ENCODE measurements at regions not wholly inside any gene's neighbourhood (a gene's known extent, or its start where the extent isn't known, plus 50 kb on each side); places are given as distances from the start of the nearest gene placed in this dataset.
"Not testable (repeated sequence)": the region's sequence is repeated elsewhere in the genome, so short reads cannot be mapped to it uniquely, and the experiment has no call there.

DNA sequence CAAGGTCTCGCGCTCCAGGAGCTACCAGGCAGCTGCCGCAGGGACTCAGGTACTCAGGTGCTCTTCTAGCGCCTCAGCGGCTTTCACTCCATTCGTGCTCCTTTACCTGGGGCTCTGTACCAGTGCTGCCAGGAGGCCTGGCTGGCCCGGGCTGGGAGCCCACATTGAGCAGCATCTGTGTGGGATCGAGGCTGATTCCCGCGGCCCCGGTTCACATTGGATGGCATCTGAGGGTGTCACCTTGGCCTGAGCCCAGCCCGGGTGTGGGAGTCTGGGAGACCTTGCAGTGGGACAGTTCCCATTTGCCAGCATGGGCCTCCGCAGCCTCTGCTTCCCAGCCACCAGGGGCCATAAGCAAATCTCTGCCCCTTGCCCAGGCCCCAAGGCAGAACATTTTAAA is 96.9 kb downstream of the NPIPB11 start:
- not testable (repeated sequence) for DNase-seq

DNA sequence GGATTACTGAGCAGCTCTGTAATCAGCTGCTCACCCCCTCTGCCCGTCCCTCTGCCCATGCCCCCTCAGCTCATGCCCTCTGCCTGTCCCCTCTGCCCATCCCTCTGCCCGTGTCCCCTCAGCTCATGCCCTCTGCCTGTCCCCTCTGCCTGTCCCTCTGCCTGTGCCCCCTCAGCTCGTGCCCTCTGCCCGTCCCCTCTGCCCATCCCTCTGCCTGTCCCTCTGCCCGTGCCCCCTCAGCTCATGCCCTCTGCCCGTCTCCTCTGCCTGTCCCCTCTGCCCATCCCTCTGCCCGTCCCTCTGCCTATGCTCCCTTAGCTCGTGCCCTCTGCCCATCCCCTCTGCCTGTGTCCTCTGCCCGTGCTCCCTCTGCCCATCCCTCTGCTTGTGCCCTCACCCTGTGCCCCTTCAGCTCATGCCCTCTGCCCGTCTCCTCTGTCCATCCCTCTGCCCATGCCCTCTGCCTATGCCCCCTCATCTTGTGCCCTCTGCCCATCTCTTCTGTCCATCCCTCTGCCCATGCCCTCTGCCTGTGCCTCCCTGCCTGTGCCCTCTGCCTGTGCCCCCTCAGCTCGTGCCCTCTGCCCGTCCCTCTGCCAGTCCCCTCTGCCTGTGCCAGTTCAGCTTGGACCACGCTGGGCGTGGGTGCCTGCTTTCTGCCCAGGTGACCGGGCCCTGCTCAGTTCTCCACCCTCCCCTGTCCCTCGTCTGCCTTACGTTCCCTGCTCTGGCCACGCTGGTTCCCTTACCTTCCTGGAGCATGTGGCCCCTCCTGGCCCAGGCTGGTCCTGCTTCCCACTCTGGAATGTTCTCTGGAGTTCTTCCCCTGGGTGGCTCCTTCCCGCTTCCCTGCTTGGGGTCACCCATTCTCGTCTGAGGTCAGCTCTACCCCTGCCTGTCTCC is 97.6 kb downstream of the NPIPB11 start:
- DNase-seq = no peak

DNA sequence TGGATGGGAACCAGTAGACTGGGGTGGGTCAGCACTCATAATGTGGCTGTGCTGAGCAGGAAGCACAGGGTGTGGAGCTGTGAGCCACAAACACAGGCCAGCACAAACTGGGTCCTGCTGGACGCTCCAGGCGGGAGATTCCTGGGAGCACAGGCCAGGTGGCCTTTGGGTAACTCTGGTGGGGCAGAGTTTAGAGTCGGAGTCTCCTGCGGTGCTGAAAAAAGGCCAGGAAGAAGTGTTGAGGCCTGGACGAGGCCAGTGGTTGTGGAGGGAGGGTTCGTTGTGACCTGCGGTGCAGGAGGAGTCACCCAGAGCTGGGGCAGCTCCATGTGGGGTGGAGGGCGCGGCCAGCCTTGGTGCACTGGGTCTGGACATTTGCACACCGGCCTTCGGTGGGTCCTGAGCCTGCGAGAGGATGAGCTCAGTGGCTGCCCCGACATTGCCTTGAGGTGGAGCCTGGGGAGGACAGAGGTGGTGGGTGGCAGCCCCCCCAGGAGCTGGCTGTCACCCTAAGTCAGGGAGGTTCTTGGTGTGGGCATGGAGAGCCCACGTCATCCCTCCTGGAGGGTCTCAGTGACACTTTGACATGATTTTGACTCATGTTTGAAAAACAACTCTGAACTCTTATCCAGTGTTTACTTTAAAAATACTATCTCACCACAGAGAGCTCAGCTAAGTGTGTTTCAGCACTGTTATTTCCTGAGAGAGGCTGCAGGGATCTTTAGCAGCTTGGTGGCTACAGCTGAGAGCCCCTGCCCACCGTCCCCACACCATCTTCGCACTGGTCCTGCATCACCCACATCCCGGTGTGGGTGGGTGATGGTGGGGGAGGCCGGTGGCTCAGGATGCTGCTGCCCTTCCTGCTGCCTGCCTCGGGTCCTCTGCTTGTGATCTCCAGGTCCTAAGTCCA is 98.7 kb downstream of the NPIPB11 start:
- DNase-seq = no peak

DNA sequence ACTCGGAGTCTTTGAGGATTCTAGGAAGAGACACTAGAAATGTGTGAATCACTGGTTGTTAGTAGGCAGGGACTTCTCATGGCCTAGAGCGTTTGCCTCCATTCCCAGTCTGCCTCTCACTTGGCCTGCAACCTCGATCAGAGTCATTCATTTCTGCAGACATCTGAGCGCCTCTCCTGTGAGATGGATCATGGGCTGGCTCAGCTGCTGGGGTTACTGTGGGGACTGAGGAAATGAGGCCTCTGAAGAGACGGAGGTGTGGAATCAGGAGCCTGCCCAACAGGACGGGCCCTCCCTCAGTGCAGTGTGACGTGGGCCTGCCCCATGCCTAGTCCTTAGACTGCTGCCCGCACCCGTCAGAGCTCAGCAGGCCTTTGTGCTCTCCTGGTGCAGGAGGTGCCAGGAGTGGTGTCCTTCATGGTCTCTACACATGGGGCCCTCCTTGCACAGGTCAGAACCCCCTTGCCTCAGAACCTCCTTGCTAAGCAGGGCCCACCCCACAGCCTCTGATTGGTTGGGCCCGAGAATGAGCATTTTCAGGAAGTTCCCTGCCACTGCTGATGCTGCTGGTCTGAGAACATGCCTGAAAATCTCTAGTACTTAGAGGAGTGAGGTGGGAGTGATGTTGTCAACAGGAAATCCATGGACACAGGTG is 99.4 kb downstream of the NPIPB11 start:
- no peak for DNase-seq

DNA sequence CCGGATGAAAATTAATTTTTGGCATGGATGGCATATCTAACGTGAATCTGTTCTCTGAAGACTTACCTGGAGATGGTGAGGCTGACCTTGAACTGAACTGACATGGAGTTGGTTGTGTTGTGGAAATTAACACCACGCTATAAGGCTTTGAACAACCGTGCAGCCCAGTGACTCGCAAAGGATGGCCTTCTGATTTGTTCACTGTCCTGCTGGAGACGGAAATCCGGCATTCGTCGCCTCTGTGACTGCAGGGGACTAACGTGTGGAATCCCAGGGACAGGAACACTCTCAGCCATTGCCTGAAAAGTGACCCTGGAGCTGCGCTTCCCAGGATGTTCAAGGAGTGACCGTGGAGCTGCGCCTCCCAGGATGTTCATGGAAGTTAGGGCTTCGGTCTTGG is 100.3 kb downstream of the NPIPB11 start:
- DNase-seq = no peak

DNA sequence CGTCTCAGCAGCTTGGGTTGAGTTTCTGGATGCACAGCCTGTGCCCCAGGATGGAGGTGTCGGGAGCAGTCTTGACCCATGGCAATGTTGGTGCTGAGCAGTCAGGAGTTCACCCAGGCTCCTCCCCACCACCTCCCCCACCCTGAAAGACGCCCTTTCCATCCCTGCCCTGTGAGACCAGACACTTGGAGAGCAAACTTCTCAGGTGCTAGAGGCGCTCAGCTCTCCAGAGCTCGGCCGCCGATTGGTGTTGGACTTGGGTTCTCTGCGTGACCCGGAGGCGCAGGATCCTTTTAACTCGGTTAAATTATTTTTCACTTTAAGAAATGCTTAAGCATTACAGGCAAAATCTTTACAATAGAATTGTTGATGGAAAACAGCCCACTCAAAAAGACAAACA is 101.5 kb downstream of the NPIPB11 start:
- not testable (repeated sequence) for DNase-seq

DNA sequence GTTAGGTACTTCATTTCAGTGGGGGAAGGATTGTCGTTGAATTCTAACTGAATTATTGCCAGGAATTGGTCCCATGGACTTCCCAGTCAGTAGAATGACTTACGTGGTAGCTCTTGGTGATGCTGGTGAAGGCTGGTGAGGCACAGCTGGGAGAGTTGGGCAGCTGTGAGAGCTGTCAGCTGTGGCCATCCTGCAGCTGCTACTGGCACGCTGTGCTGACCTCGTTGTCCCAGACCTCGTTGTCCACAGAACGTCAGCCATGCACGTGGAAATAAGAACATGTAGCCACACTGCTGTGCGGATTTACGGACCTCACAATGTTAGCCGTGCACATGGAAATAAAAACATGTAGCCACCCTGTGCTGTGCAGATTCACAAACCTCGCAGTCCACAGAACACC is 102.3 kb downstream of the NPIPB11 start:
- no peak for DNase-seq

DNA sequence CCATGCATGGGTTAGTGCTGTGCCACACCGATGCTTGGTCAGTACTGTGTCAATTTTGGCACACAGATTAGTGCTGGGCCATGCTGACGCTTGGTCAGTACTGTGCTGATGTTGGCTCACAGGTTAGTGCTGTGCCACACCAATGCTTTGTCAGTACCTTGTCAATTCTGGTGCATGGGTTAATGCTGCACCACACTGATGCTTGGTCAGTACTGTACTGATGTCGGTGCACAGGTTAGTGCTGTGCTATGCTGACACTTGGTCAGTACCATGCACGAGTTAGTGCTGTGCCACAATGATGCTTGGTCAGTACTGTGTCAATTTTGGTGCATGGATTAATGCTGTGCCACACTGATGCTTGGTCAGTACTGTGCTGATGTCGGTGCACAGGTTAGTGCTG is 103.0 kb downstream of the NPIPB11 start:
- no peak for DNase-seq

DNA sequence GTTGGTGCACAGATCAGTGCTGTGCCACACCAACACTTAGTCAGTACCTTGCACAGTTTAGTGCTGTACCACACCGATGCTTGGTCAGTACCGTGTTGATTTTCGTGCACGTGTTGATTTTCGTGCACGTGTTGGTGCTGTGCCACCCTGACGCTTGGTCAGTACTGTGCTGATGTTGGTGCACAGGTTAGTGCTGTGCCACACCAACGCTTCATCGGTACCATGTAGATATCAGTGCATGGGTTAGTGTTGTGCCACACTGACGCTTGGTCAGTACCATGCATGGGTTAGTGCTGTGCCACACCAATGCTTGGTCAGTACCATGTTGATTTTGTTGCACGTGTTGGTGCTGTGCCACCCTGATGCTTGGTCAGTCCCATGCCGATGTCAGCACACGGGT is 103.5 kb downstream of the NPIPB11 start:
- no peak for DNase-seq

DNA sequence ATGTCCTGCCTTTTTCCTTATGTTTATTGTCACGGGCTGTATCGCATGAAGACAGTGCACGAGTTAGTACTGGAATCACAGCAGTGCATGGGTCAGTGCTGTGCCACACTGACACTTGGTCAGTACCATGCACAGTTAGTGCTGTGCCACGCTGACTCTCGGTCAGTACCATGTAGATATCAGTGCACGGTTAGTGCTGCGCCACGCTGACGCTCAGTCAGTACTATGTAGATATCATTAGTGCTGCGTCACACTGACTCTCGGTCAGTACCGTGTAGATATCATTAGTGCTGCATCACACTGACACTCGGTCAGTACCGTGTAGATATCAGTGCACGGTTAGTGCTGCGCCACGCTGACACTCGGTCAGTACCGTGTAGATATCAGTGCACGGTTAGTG is 104.1 kb downstream of the NPIPB11 start:
- not testable (repeated sequence) for DNase-seq

DNA sequence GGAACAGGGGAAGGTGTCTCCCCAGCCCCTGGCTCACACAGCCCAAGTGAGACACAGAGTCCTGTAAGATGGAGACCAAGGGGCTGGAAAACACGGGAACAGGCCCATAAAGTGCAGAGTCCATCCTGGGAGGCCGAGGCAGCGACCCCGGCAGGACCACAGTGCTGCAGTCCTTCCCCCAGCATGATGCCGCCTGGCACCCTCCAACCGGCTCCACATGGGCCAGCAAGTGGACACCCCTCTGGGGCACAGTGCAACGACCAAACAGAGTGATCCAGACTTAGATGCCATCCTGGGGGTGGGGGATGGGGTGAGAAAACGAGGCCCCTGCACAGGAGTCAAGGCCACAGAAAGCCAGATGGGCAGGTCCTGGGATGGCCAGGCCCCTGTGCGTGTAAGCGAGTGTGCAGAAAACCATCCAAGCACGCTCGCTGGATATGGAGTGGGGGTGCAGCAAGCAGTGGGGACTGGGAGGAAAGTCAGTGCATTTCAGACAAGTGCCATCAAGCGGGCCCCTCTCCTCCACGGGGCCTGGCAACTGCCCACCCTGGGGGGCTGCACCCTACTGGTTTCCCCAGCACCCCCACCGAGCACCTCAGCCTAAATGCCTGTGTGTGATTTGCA is 104.7 kb downstream of the NPIPB11 start:
- DNase-seq = not testable (repeated sequence)

DNA sequence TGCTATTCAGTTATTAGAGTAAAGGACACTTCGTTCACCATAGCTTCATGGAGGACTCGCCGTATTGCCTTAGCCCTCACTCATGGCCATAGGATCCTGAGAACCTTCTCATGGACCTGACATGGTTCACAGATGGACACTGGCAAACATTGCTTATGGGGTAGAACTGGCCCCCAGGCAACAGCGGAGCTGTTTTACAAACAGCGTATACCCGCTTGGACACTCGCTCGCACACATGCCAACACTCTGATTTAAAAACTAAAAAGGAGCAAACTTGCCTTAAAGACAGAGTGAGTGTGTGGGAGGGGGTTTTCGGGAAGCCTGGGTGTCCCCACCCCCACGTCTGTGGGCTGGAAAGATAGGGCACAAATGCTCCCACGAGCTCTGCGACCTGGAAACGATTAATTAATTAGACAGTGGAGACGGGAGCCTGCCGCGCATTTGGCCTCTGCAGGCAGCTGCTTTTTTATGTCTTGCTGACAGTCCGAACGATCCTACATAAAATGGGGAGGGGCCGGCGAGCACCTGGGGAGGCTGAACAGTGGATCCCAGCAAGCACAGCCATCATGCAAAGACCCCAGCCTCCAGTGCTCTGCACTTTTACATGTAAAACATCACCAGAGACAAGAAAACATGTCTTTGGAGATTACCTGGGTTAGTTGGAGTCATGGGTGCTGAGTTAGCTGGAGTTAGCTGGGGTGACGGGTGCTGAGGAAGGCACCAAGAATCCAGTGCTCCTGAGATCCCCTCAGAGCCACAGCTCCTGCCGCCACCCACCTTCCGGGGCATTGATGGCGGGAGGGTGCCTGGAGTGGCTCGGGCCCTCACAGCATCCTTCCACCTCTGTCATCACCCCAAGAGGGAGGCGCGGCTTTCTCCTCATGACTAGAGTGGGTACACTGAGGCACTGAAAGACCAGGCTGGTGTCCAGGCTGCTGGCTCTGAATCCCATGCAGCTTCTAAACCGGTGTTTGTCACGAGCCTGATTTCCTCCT is 105.7 kb downstream of the NPIPB11 start:
- DNase-seq = not testable (repeated sequence)

DNA sequence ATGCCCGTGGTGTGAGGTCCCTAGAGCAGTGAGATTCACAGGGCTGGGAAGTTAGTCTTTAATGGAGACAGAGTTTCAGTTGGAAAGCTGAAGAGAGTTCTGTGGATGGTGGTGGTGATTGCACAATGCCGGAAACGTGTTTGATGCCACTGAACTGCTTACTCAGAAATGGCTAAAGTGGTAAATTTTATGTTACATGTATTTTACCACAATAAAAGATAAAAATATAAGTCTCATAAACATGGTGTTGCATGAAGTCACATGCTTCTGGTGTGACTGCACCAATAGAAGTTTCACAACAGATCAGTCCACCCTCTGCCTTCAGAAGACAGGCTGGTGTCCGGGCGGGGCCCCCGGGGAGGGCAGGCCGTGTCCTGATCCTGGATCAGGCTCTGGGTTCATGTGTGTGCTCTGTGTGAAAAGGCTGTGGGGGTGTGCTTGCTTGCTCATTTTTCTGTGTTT is 106.5 kb downstream of the NPIPB11 start:
- not testable (repeated sequence) for DNase-seq

DNA sequence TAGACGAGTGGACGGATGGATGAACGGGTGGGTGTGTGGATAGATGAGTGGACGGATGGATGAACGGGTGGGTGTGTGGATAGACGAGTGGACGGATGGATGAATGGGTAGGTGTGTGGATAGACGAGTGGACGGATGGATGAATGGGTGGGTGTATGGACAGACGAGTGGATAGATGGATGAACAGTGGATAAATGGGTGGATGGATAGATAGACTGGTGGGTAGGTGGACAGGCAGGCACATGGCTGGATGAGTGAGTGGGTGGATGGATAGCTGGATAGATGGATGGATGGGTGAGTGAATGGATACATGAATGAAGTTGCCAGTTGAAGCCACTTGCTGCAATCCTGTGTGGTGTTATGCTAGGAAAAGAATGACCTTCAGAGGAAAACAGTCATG is 107.5 kb downstream of the NPIPB11 start:
- not testable (repeated sequence) for DNase-seq

DNA sequence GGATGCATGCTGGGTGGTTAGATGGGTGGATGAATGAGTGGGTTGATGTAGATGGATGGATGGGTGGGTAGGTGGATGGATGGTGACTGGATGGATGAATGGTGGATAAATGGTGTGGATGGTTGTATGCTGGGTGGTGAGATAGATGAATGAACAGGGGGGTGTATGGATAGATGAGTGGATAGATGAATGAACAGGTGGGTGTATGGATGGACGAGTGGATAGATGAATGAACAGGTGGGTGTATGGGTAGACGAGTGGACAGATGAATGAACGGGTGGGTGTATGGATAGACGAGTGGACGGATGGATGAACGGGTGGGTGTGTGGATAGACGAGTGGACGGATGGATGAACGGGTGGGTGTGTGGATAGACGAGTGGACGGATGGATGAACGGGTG is 108.2 kb downstream of the NPIPB11 start:
- DNase-seq = not testable (repeated sequence)

DNA sequence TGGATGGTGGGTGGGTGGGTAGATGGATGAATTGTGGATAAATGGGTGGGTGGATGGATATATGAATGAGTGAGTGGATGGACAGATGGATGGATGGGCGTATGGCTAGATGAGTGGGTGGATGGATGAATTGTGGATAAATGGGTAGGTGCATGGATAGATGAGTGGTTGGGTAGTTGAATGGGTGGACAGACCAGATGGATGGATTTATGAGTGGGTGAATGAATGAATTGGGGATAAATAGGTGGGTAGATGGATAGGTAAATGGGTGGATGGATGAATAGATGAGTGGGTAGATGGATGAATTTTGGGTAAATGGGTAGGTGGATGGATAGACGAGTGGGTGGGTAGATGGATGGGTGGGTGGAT is 108.7 kb downstream of the NPIPB11 start:
- not testable (repeated sequence) for DNase-seq

DNA sequence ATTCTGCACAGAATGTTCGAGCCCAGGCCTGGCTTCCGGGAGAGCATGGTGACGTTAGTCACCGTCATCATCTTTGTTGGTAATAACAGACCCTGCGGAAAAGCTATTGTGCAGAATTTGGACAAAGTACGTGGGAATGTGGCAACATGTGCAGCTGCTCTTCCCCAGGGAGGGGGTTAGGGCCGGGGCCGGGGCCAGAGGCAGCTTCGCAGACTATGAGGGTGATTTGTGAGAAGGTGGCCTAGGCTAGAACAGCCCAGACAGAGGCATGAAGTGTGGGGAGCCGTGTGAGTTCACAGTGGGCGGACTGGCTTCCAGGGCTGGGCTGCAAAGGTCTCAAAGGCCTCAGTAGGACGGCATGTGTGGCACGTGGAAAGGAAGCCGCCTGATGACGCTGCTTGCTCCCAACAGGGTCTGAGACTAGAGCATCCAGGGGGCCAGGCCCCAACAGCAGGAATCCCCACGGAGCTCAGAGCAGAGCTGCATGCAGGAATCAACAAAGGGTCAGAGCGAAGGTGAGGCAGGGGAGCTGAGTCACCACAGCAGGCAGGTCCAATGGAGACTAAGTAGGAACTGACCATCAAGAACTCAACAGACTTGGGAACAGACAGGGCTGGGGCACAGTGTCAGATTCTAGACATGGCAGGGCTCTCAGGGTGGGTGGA is 109.2 kb downstream of the NPIPB11 start:
- DNase-seq = not testable (repeated sequence)

DNA sequence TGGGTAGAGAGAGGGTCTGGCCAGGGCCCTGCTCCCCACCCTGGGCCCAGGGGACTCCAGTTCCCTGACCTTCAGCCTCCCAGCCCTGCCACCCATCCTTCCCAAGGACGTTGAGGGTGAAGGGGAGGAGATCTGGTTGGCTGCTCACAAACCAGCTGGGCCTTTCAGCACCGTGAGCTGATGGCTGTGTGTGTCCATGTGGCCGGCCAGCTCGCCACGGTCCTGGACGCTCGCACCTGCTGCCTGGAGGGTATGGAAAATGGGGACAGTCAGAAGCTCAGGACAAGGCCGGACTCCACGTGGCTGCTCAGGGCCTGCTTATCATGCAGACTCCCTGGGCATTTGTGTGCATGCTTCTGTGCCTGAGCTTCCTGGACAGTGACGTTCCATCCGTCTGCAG is 110.3 kb downstream of the NPIPB11 start:
- not testable (repeated sequence) for DNase-seq

DNA sequence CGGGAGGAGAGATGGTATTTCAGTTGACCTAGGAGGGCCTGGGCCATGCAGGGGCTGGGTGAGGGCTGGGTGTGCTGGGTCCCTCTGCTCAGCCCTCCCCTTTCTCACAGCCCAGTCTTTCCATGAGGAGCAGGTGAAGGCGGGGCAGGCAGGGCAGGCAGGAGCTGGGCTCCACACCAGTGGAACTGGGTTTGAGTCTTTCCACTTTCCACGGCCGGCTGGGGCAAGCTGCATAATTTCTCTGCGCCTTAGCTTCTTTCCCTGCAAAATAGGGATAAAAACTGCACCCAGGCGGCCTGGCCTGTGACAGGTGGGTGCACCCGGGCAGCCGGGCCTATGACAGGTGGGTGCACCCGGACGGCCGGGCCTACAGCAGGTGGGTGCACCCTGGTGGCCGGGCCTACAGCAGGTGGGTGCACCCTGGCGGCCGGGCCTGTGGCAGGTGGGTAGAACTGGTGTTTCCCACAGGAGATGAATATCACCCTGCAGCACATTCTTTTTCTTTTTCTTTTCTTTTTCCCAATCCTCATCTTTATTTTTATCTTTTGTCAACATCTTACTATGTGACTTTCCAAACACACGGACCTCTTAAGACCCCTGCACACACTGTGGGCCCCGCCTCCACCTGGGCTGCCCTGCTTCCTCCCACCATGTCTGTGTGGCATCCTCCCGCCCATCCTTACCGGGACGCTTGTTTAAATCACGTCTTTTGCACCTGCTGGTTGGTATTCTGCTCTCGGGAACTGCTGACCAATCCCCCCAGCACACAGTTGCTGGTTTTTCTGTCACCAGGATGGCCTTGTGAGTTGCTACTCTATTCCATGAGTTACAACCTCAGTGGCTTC is 111.3 kb downstream of the NPIPB11 start:
- not testable (repeated sequence) for DNase-seq
